WTC11 (cell line): ENCODE measurements at regions not wholly inside any gene's neighbourhood (a gene's known extent, or its start where the extent isn't known, plus 50 kb on each side); places are given as distances from the start of the nearest gene placed in this dataset.
A peak's percentile ranks its signal among the peaks of the same experiment; 100 is the strongest.

Source experiments
- ATAC-seq: fragments of 200-7000 bp; cut with Tn5 transposase; 2 replicates; pipeline ENCODE4 v1.10.0; 2021; ENCODE audit warnings: mild to moderate bottlenecking, moderate library complexity
- CTCF ChIA-PET: fragments of 300-600 bp; sonication (Branson Sonifier 250); formaldehyde crosslinking; loops from one replicate; lab custom pipeline; 2021; ENCODE audit warnings: antibody characterized with exemption; lab: Charles Lee
- POLR2A ChIA-PET: fragments of 350-600 bp; sonication (Branson Sonifier 250); formaldehyde crosslinking; loops from one replicate; lab custom pipeline; 2021; ENCODE audit warnings: antibody characterized with exemption; lab: Charles Lee
- DNase-seq: peaks from one replicate; pipeline ENCODE4 v3.0.0; 2021; ENCODE audit warnings: low spot score
- H3K27ac Mint-ChIP-seq: 2 replicates; pipeline ENCODE4 v1.8.0; 2021; ENCODE audit warnings: mixed read lengths
- H3K27me3 Mint-ChIP-seq: 2 replicates; pipeline ENCODE4 v1.8.0; 2021; ENCODE audit warnings: low read depth, mild to moderate bottlenecking, moderate library complexity, mixed read lengths
- H3K36me3 Mint-ChIP-seq: 2 replicates; pipeline ENCODE4 v1.8.0; 2021; ENCODE audit warnings: mixed read lengths
- H3K4me1 Mint-ChIP-seq: 2 replicates; pipeline ENCODE4 v1.8.0; 2022; ENCODE audit warnings: mixed read lengths
- H3K4me3 Mint-ChIP-seq: 2 replicates; pipeline ENCODE4 v1.8.0; 2021; ENCODE audit warnings: mild to moderate bottlenecking, moderate library complexity, mixed read lengths
- H3K9me3 Mint-ChIP-seq: 2 replicates; pipeline ENCODE4 v1.8.0; 2021; ENCODE audit warnings: mixed read lengths
- AFF4 ChIP-seq: sonication (generic); formaldehyde crosslinking; IDR thresholded peaks from 2 replicates; pipeline ENCODE4 v1.8.1; 2023; ENCODE audit warnings: mild to moderate bottlenecking, missing genetic modification reagents, borderline replicate concordance
- ATF6 ChIP-seq: sonication (generic); formaldehyde crosslinking; IDR thresholded peaks from 2 replicates; pipeline ENCODE4 v1.8.1; 2023; ENCODE audit warnings: mild to moderate bottlenecking, missing genetic modification reagents
- CBFB ChIP-seq: sonication (generic); formaldehyde crosslinking; IDR thresholded peaks from 2 replicates; pipeline ENCODE4 v1.8.1; 2022; ENCODE audit warnings: mild to moderate bottlenecking, low read depth, missing genetic modification reagents
- CDX4 ChIP-seq: fragments of 250-450 bp; sonication (Bioruptor Pico); IDR thresholded peaks from 2 replicates; pipeline ENCODE4 v1.9.0; 2021; ENCODE audit warnings: moderate library complexity, mild to moderate bottlenecking, inconsistent platforms, borderline replicate concordance
- E2F1 ChIP-seq: sonication (generic); formaldehyde crosslinking; IDR thresholded peaks from 2 replicates; pipeline ENCODE4 v1.8.0; 2022; ENCODE audit warnings: mild to moderate bottlenecking, missing genetic modification reagents
- E2F5 ChIP-seq: sonication (generic); formaldehyde crosslinking; IDR thresholded peaks from 2 replicates; pipeline ENCODE4 v1.8.1; 2022; ENCODE audit warnings: mild to moderate bottlenecking, moderate library complexity, missing genetic modification reagents
- HMGA2 ChIP-seq: fragments of 250-450 bp; sonication (Bioruptor Pico); IDR thresholded peaks from 2 replicates; pipeline ENCODE4 v1.4.0; 2021; ENCODE audit warnings: mild to moderate bottlenecking, moderate library complexity
- JUN ChIP-seq: sonication (generic); formaldehyde crosslinking; IDR thresholded peaks from 2 replicates; pipeline ENCODE4 v1.8.0; 2023; ENCODE audit warnings: mild to moderate bottlenecking, missing genetic modification reagents
- KAT7 ChIP-seq: sonication (generic); formaldehyde crosslinking; IDR thresholded peaks from 2 replicates; pipeline ENCODE4 v1.8.1; 2023; ENCODE audit warnings: missing genetic modification reagents, mild to moderate bottlenecking, borderline replicate concordance
- MXD4 ChIP-seq: fragments of 250-450 bp; sonication (Bioruptor Pico); IDR thresholded peaks from 2 replicates; pipeline ENCODE4 v1.8.0; 2021; ENCODE audit warnings: mild to moderate bottlenecking, moderate library complexity, borderline replicate concordance
- NFYB ChIP-seq: sonication (generic); formaldehyde crosslinking; conservative IDR thresholded peaks from 2 replicates; pipeline ENCODE4 v1.8.0; 2022; ENCODE audit warnings: low read depth, missing genetic modification reagents
- NR3C1 ChIP-seq: sonication (generic); formaldehyde crosslinking; conservative IDR thresholded peaks from 2 replicates; pipeline ENCODE4 v1.8.1; 2023; ENCODE audit warnings: low read depth, mild to moderate bottlenecking, missing genetic modification reagents
- USF2 ChIP-seq: sonication (generic); formaldehyde crosslinking; IDR thresholded peaks from 2 replicates; pipeline ENCODE4 v1.8.1; 2023; ENCODE audit warnings: mild to moderate bottlenecking, missing genetic modification reagents, moderate library complexity
- ZBTB21 ChIP-seq: sonication (generic); formaldehyde crosslinking; IDR thresholded peaks from 2 replicates; pipeline ENCODE4 v1.8.1; 2023; ENCODE audit warnings: mild to moderate bottlenecking, missing genetic modification reagents, borderline replicate concordance
- ZMAT4 ChIP-seq: fragments of 250-450 bp; sonication (Bioruptor Pico); IDR thresholded peaks from 2 replicates; pipeline ENCODE4 v1.9.0; 2021; ENCODE audit warnings: mild to moderate bottlenecking
- ZNF138 ChIP-seq: sonication (generic); formaldehyde crosslinking; conservative IDR thresholded peaks from 2 replicates; pipeline ENCODE4 v1.8.1; 2022; ENCODE audit warnings: mild to moderate bottlenecking, moderate library complexity, missing genetic modification reagents
- ZNF232 ChIP-seq: sonication (generic); formaldehyde crosslinking; IDR thresholded peaks from 2 replicates; pipeline ENCODE4 v1.8.0; 2022; ENCODE audit warnings: mild to moderate bottlenecking, missing genetic modification reagents

GRCh38 chrX:82912382-82912781, 595.7 kb upstream of the POU3F4 start:
- ATAC-seq, result no peak; the same call in 1 of the 2 replicates
- no peak for DNase-seq
- CTCF ChIA-PET, result no interaction called here

GRCh38 chrX:82934980-82935379, 573.1 kb upstream of the POU3F4 start:
- ATAC-seq (no peak), DNase-seq (no peak)
- no peak overlapping the region for H3K4me3 Mint-ChIP-seq
- no peak overlapping the region for H3K27ac Mint-ChIP-seq
- peaks cover 5% of the 10 kb centered on the region for H3K9me3 Mint-ChIP-seq
- no peaks in the 10 kb centered on the region for H3K27me3 Mint-ChIP-seq
- no peaks in the 10 kb centered on the region for H3K4me1 Mint-ChIP-seq
- CTCF ChIA-PET, result no interaction called here
- POLR2A ChIA-PET, result no interaction called here
- H3K36me3 Mint-ChIP-seq, result peaks cover 3% of the 10 kb centered on the region; the same call in 1 of the 2 replicates
- no peak for TF ChIP-seq HMGA2
- TF ChIP-seq, all 79 proteins: peak for 0

More at GRCh38 chrX:82912382-82912781, 595.7 kb upstream of the POU3F4 start:
- Mint-ChIP-seq H3K9me3 (no peaks in the 10 kb centered on the region), H3K27ac (peak overlapping the region; percentile 84), H3K27me3 (no peaks in the 10 kb centered on the region), H3K4me1 (peaks cover 16% of the 10 kb centered on the region), H3K4me3 (no peak overlapping the region), H3K36me3 (no peaks in the 10 kb centered on the region)
- POLR2A ChIA-PET, result interaction anchor here (0.6 kb wide), 1 partner anchor 884 kb away, joined by 4 read pairs; no protein-coding TSS in a partner anchor
- TF ChIP-seq NR3C1 (CRISPR knock-in tag) (no peak), NFYB (no peak), ZBTB21 (CRISPR knock-in tag) (no peak), ATF6 (CRISPR knock-in tag) (no peak), ZNF232 (CRISPR knock-in tag) (no peak), E2F1 (CRISPR knock-in tag) (no peak), KAT7 (CRISPR knock-in tag) (no peak), AFF4 (CRISPR knock-in tag) (no peak), ZNF138 (CRISPR knock-in tag) (no peak), JUN (CRISPR knock-in tag) (no peak), USF2 (CRISPR knock-in tag) (no peak), MXD4 (no peak), CBFB (CRISPR knock-in tag) (no peak)

GRCh38 chrX:82945332-82945731, 562.8 kb upstream of the POU3F4 start:
- POLR2A ChIA-PET, result no interaction called here
- H3K27ac Mint-ChIP-seq, result no peak overlapping the region
- CTCF ChIA-PET, result no interaction called here
- no peaks in the 10 kb centered on the region for H3K4me1 Mint-ChIP-seq
- DNase-seq, result no peak
- no peak for TF ChIP-seq E2F5 (CRISPR knock-in tag)
- no peak for TF ChIP-seq CDX4 (CRISPR knock-in tag)
- TF ChIP-seq ZBTB21 (CRISPR knock-in tag), result no peak
- no peak for TF ChIP-seq ZMAT4 (CRISPR knock-in tag)
- no peak; the same call in 1 of the 2 replicates for ATAC-seq
- H3K9me3 Mint-ChIP-seq, result peaks cover 5% of the 10 kb centered on the region; the same call in 1 of the 2 replicates
- no peaks in the 10 kb centered on the region for H3K36me3 Mint-ChIP-seq
- no peaks in the 10 kb centered on the region for H3K27me3 Mint-ChIP-seq
- no peak overlapping the region for H3K4me3 Mint-ChIP-seq
